Activated gamma-delta T cell treated with anti-CD3 and anti-CD28 coated beads, Interleukin-2, amount 50 U/mL, for 16 hours (primary cell): ENCODE measurements at regions not wholly inside any gene's neighbourhood (a gene's known extent, or its start where the extent isn't known, plus 50 kb on each side); places are given as distances from the start of the nearest gene placed in this dataset.
"Not testable (repeated sequence)": the region's sequence is repeated elsewhere in the genome, so short reads cannot be mapped to it uniquely, and the experiment has no call there.

ENCODE experiments used
- DNase-seq: peaks from one replicate; pipeline ENCODE4 v3.0.0-alpha.2; 2020; ENCODE audit warnings: low read depth

DNA sequence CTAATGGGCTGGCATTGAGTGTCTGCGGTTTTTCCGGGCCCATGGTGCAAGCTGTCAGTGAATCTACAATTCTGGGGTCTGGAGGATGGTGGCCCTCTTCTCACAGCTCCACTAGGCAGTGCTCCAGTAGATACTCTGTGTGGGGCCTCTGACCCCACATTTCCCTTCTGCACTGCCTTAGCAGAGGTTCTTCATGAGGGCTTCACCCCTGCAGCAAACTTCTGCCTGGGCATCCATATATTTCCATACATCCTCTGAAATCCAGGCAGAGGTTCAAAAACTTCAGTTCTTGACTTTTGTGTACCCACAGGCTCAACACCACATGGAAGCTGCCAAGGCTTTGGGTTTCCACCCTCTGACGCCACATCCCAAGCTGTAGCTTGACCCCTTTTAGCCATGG is 846.2 kb downstream of the RNF144A start:
- not testable (repeated sequence) for DNase-seq

DNA sequence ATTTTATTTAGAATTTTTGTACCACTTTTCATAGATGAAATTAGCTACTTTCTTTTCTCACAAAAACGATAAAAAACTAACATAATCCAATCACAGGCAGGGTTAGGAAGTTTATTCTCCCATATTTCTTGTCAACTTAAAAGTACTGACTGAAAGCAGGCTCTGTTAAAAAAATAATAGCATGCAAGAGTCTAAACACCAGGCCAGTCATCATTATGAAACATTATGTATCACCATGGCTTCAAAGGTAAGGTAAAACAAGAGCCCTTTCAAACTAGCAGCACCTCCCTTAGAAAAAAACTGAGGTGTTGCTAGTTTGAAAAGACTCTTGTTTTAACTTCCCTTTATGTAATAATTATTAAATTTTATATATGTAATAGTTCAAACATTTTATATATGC is 848.0 kb downstream of the RNF144A start:
- no peak for DNase-seq

- DNase-seq, result no peak
These were observed 849.0 kb downstream of the RNF144A start for GRCh38 chr2:7766088-7766722.

- no peak for DNase-seq
These were observed 849.9 kb downstream of the RNF144A start for GRCh38 chr2:7766978-7767565.

- DNase-seq, result no peak
These were observed 850.7 kb downstream of the RNF144A start for GRCh38 chr2:7767902-7768301.

GRCh38 chr2:7771781-7772180 is 854.6 kb downstream of the RNF144A start:
- DNase-seq, result no peak

GRCh38 chr2:7773362-7774360 is 856.4 kb downstream of the RNF144A start:
- no peak for DNase-seq

DNA sequence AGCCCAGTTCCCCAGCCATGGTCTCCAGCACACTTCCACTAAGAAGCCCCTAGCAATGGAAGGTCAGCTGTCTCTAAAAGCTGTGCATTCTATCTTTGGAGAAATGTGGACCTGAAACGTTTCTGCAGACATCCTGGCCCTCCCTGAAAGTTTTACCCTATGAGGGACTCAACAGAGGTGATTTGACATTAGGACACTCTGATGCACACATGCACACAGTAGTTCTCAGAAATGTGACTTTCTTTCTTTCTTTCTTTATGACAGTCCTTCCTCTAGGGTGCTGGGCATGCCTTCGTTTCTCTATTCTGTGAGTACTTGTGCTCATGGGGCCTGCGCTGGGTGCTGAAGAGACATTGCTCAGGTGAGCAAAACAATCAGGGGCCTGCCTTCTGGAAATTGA is 857.3 kb downstream of the RNF144A start:
- no peak for DNase-seq

DNA sequence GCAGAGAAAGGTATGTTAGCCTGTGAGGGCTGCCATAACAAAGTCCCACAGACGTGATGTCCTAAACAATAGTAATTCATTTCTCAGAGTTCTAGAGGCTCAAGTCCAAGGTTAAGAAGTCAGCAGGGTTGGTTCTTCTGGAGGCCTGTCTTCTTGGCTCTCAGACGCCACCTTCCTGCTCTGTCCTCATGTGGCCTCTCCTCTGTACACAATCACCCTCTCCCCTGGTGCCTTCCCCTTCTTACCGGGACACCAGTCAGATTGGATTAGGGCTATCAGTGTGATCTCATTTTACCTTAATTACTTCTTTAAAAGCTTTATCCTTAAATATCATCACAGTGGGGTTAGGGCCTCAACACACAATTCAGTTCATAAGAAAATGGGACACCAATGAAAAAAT is 860.5 kb downstream of the RNF144A start:
- DNase-seq, result no peak

DNA sequence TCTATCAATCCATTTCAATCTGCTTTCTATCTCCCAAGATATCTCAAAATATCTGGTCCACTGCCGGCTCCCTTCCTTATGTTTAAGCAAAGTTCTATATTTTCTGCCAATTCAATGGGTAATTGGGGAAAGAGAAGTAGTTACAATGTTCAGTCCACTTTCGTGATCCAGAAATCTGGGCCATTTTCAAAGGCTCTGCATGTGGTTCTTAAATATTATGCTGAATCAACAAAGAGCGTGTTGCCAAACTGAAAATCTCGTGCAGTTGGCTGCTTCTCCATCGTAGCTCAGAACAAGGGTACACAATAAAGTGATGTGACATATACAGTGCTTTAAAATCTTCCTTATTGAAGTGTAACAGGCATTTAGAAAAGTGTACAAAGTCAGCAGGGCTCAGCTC is 863.1 kb downstream of the RNF144A start:
- DNase-seq, result no peak

- DNase-seq, result no peak
These were observed 868.5 kb downstream of the RNF144A start for GRCh38 chr2:7785700-7786099.

DNA sequence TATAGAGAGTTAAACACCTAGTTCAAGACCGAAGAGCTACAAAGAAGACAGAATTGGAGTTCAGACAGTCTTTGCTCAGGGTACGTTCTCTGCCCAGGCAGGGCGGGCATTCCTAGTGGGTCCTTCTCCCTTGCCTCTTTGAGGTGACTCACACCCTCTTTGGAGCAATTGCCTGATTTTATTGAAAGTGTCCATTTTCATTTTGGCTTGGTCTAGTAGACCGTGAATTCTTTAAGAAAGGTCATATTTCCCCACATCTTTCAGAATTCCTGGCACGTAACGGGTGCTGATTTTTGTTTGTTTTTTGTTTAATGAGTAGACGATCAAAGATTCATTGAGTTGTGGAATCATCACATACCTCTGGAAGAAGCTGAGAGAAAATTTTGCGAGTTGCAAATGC is 871.5 kb downstream of the RNF144A start:
- DNase-seq, result no peak

DNA sequence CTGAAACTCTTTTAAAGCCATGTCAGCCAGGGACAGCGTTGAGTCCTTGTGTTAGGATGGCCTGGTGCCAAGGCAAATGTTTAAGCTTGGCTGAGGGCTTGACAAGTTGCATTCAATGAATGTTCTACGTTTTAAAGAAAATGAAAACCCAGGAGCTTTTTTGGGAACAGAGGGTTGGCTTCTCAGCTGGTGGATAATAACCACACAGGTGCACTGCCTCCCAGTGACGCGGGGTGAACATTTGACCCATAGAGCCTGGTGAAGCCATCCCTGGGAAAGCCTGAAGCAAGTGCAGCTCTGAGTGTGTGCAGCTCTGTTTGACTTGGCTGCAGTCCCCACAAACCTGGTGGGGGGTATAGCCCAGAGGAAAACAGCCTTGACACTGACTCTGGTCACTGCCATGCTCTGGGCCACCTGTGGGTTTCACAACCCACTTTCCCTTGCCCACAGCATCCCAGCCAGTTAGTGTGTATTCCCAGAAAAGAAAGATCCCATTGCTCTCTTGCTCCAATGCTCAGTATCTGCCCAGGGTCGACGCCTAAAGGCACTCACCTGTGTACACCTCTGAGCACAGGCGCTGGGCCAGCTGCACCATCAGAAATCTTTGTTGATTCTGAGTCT is 874.9 kb downstream of the RNF144A start:
- DNase-seq, result no peak

DNA sequence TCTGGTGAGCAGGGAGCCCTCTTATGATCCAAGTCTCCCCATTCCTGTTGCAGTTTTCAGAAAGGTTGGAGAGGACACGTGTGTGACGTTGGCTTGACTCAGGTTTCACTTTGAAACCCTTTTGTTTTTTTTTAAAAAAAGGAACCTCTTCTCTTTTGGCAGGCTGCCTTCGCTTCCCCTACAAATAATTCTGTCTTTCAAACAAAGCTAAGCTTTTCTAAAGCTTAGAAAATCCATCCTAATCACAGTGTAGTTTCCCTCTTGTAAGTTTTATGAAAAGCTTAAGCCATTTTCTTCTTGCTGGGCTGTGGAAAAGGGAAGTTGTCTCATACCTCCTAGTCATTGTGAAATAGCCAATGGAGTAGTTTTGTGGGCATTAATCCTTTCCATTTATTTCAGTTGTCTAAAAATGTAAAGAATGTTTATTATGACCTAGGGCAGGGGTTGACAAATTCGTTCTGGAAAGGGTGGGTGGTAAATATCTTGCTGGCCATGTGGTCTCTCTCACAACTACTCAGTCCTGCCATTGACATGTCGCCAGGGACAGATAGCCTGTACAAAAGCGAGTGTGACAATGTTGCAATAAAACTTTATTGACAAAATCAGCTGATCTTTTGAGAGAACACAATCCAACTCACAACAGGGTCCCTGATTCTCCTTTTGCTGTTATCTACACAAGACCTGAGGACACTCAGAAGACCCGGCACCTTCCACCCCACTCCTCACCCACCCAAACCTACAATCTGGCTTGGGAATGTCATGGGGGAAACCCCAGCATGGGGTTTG is 878.8 kb downstream of the RNF144A start:
- no peak for DNase-seq

DNA sequence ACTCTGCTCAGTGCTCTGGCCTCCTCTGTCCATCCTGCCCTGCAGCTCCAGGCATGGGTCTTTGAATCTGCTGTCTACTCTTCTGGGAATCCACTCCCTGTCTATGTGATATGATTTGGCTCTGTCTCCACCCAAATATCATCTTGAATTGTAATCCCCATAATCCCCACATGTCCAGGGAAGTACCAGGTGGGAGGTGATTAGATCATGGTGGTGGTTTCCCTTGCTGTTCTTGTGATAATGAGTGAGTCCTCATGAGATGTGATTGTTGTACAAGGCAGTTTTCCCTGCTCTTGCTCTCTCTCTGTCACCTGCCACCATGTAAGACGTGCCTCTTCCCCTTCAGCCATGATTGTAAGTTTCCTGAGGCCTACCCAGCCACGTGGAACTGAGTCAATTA is 881.8 kb upstream of the ID2 start:
- DNase-seq, result no peak

- DNase-seq, result no peak
These were observed 880.6 kb upstream of the ID2 start for GRCh38 chr2:7801212-7801611.

DNA sequence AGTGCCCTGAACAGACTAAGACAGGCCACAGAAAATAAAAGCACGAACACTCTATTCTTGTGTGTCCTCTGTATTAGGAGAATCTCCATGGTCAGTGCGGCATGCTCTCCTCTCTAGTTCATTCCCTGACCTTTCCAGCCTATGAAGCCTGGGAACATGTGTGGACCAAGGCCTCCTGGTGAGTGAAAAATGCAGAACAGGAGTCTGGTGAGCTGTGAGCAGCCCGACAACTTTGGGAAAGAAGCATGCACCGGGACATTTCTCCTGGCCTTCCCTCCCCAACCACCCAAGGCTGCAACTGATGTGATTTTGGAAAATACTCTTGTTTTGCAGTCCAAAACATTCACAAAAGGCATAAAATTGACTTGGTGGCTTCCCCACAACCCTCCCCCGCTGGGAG is 878.3 kb upstream of the ID2 start:
- no peak for DNase-seq

DNA sequence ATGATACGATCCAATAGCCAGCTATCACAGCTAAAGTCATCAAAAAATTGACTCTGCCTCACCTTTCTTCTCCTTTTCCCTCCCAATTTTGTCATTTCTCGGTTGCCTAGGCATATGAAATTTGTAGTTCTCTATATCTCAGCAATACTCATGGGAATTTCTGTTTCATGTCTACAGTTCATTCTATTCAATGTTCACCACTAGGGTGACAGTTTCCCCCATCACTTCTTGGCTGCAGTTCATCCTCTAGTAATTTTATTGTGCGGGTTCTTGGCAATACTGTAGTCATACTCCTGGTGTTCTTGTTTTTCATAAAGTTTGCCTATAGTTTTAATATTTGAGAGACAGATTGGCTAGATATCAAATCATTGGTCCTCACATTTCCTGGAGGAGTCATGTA is 872.2 kb upstream of the ID2 start:
- no peak for DNase-seq

- DNase-seq, result no peak
These were observed 870.8 kb upstream of the ID2 start for GRCh38 chr2:7811073-7811472.

DNA sequence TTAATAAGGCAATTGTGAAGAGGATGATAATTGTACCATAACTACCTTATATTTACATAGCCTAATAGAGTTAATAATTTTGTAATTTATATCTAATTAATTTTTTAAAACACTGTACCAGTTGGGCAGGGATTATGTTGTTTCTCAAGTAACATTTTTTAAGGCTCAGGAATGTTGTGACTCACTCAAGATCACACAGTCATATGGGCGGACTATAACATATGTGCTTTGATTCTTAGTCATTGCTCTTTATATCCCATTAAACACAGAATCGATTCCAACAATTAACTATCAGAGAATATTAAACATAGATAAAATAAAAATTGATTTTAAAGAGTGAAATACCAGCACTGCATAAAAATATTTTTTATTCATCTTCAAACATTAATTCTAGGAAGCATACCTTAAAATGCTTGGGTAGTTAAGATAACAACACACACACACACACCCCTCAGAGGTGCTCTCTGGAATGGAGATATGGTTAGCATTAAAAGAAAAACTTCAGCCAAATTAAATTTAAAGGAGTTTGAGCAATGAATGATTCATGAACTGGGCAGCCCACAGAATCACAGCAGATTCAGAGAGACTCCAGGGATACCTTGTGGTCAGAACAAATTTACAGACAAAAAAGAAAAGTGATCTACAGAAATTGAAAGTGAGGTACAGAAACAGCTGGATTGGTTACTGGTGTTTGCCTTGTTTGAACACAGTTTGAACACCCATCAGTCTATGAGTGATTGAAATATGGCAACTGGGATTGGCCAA is 869.4 kb upstream of the ID2 start:
- no peak for DNase-seq
